WTC11 (cell line): ENCODE measurements at regions not wholly inside any gene's neighbourhood (a gene's known extent, or its start where the extent isn't known, plus 50 kb on each side); places are given as distances from the start of the nearest gene placed in this dataset.
A peak's percentile ranks its signal among the peaks of the same experiment; 100 is the strongest.

Experiments used
- ATAC-seq: fragments of 200-7000 bp; cut with Tn5 transposase; 2 replicates; pipeline ENCODE4 v1.10.0; 2021; ENCODE audit warnings: mild to moderate bottlenecking, moderate library complexity
- CTCF ChIA-PET: fragments of 300-600 bp; sonication (Branson Sonifier 250); formaldehyde crosslinking; loops from one replicate; lab custom pipeline; 2021; ENCODE audit warnings: antibody characterized with exemption; lab: Charles Lee
- POLR2A ChIA-PET: fragments of 350-600 bp; sonication (Branson Sonifier 250); formaldehyde crosslinking; loops from one replicate; lab custom pipeline; 2021; ENCODE audit warnings: antibody characterized with exemption; lab: Charles Lee
- DNase-seq: peaks from one replicate; pipeline ENCODE4 v3.0.0; 2021; ENCODE audit warnings: low spot score
- H3K27ac Mint-ChIP-seq: 2 replicates; pipeline ENCODE4 v1.8.0; 2021; ENCODE audit warnings: mixed read lengths
- H3K27me3 Mint-ChIP-seq: 2 replicates; pipeline ENCODE4 v1.8.0; 2021; ENCODE audit warnings: low read depth, mild to moderate bottlenecking, moderate library complexity, mixed read lengths
- H3K36me3 Mint-ChIP-seq: 2 replicates; pipeline ENCODE4 v1.8.0; 2021; ENCODE audit warnings: mixed read lengths
- H3K4me1 Mint-ChIP-seq: 2 replicates; pipeline ENCODE4 v1.8.0; 2022; ENCODE audit warnings: mixed read lengths
- H3K4me3 Mint-ChIP-seq: 2 replicates; pipeline ENCODE4 v1.8.0; 2021; ENCODE audit warnings: mild to moderate bottlenecking, moderate library complexity, mixed read lengths
- H3K9me3 Mint-ChIP-seq: 2 replicates; pipeline ENCODE4 v1.8.0; 2021; ENCODE audit warnings: mixed read lengths
- EMX1 ChIP-seq: fragments of 250-450 bp; sonication (Bioruptor Pico); IDR thresholded peaks from 2 replicates; pipeline ENCODE4 v1.8.0; 2021; ENCODE audit warnings: mild to moderate bottlenecking
- FOXK1 ChIP-seq: sonication (generic); formaldehyde crosslinking; IDR thresholded peaks from 2 replicates; pipeline ENCODE4 v1.8.0; 2022; ENCODE audit warnings: mild to moderate bottlenecking, moderate library complexity, missing genetic modification reagents
- TP53 ChIP-seq: sonication (generic); formaldehyde crosslinking; IDR thresholded peaks from 2 replicates; pipeline ENCODE4 v1.8.1; 2023; ENCODE audit warnings: mild to moderate bottlenecking, missing genetic modification reagents
- ZNF423 ChIP-seq: fragments of 250-450 bp; sonication (Bioruptor Pico); IDR thresholded peaks from 2 replicates; pipeline ENCODE4 v2.1.2; 2022; ENCODE audit warnings: mild to moderate bottlenecking, moderate library complexity
- TF ChIP-seq, protein P1 (sequence below): sonication (generic); formaldehyde crosslinking; IDR thresholded peaks from 2 replicates; pipeline ENCODE4 v1.8.1; 2023; ENCODE audit warnings: mild to moderate bottlenecking, moderate library complexity, missing genetic modification reagents
- TF ChIP-seq, protein P2 (sequence below): sonication (generic); formaldehyde crosslinking; IDR thresholded peaks from 2 replicates; pipeline ENCODE4 v1.8.0; 2022; ENCODE audit warnings: mild to moderate bottlenecking, missing genetic modification reagents
- TF ChIP-seq, protein P3 (sequence below): sonication (generic); formaldehyde crosslinking; IDR thresholded peaks from 2 replicates; pipeline ENCODE4 v1.8.0; 2022; ENCODE audit warnings: mild to moderate bottlenecking, missing genetic modification reagents
- TF ChIP-seq, protein P4 (sequence below): fragments of 200-600 bp; IDR thresholded peaks from 2 replicates; pipeline ENCODE4 v1.8.0; 2022; ENCODE audit warnings: antibody characterized with exemption
- TF ChIP-seq, protein P5 (sequence below): sonication (generic); formaldehyde crosslinking; IDR thresholded peaks from 2 replicates; pipeline ENCODE4 v1.8.0; 2022; ENCODE audit warnings: missing genetic modification reagents

DNA sequence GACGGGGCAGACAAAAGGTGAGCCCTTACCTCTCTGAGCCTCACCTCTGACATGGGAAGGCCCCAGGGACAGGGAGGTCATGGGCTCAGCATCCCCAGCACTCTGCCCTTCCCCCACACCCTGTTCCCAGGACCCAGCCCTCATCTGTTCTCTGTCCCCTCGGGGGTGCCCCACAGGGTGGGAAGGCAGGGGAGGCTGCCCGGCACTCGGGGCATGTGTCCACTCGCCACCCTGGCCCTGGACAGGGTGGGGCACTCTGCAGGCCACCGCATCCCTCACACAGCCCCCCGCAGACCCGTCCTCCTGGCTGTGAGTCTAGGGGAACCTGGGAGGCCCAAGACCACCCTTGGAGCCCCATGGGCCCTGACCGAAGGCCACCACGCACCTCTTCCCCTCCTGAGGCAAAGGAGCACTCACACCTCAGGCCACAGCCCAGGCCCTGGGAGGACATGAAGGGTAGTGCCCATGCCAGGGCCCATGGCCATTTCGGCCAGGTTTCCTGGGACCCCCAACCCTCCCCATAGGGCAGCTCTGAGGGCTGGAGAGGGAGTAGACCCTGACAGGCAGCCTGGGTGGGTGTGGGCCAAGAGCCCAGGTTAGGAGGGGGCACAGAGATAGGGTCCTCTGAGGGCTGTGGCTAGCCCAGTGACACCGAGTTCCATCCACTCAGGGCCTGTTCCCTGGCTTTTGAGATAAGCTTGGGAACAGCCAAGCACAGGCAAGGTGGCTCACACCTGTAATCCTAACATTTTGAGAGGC lies 193.1 kb downstream of the IGLL1 start:
- ChIA-PET POLR2A (no interaction called here), CTCF (interaction anchor here (0.9 to 2.8 kb wide), 11 partner anchors 8 to 429 kb away, joined by 3 to 18 read pairs (median 5); no protein-coding TSS in a partner anchor)
- TF ChIP-seq, protein P1, sequence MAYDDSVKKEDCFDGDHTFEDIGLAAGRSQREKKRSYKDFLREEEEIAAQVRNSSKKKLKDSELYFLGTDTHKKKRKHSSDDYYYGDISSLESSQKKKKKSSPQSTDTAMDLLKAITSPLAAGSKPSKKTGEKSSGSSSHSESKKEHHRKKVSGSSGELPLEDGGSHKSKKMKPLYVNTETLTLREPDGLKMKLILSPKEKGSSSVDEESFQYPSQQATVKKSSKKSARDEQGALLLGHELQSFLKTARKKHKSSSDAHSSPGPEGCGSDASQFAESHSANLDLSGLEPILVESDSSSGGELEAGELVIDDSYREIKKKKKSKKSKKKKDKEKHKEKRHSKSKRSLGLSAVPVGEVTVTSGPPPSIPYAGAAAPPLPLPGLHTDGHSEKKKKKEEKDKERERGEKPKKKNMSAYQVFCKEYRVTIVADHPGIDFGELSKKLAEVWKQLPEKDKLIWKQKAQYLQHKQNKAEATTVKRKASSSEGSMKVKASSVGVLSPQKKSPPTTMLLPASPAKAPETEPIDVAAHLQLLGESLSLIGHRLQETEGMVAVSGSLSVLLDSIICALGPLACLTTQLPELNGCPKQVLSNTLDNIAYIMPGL (CRISPR knock-in tag) = no peak
- TF ChIP-seq, protein P2, sequence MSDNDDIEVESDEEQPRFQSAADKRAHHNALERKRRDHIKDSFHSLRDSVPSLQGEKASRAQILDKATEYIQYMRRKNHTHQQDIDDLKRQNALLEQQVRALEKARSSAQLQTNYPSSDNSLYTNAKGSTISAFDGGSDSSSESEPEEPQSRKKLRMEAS (CRISPR knock-in tag) = no peak
- TF ChIP-seq FOXK1 (CRISPR knock-in tag) = no peak
- TF ChIP-seq, protein P3, sequence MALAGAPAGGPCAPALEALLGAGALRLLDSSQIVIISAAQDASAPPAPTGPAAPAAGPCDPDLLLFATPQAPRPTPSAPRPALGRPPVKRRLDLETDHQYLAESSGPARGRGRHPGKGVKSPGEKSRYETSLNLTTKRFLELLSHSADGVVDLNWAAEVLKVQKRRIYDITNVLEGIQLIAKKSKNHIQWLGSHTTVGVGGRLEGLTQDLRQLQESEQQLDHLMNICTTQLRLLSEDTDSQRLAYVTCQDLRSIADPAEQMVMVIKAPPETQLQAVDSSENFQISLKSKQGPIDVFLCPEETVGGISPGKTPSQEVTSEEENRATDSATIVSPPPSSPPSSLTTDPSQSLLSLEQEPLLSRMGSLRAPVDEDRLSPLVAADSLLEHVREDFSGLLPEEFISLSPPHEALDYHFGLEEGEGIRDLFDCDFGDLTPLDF (CRISPR knock-in tag) = no peak
- no peak overlapping the region for H3K27ac Mint-ChIP-seq
- DNase-seq (peak; percentile 8), ATAC-seq (no peak)
- H3K4me1 Mint-ChIP-seq = peaks cover 12% of the 10 kb centered on the region; the same call in 1 of the 2 replicates
- H3K36me3 Mint-ChIP-seq = no peaks in the 10 kb centered on the region
- H3K4me3 Mint-ChIP-seq = no peak overlapping the region
- H3K27me3 Mint-ChIP-seq = no peaks in the 10 kb centered on the region
- no peaks in the 10 kb centered on the region for H3K9me3 Mint-ChIP-seq

DNA sequence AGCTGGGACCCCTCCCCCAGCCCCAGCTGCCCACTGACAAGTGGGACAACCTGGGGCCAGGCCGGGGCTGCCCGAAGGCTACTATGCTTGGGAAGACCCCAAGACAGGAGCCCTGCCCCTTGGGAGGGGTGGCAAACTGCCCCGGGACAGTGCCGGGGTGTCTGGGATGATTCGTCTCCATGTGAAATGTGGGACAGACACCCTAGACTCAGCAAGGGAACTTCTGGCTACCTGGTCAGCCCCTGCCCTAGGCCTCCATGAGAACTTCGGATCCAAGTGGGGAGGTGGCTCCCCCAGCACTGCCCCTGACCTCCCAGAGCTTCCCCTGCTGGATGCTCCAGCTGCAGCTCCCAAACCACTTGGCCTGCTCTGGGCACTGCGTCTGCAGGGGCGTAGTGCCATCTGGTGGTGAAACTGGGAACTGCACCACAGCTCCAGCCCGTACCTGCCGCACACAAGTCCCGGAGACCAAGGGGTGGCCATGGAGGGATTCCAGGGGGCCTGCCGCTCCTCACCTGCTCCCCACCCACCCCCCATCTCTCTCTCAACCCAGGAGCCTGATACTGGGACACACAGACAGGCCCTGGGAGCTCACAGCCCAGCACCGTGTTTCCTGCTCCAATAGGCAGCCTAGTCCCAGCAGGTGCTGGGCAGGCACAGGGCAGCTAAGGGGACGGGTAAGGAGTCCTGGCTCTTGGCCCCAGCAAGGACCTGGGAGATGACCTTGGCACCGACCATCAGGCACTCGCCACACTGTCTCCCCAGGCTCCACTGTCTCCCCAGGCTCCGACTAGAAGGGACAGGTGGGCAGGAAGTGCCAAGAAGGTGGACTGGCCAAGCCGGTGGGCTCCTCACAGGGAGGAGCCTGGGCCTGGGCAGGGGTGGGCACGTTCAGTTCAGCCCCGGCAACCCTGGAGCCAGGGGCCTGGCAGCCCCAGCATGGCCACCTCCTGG lies 194.1 kb downstream of the IGLL1 start:
- peaks cover 3% of the 10 kb centered on the region; the same call in 1 of the 2 replicates for H3K27me3 Mint-ChIP-seq

More for the DNA sequence above, 194.1 kb downstream of the IGLL1 start:
- Mint-ChIP-seq H3K9me3 (no peaks in the 10 kb centered on the region), H3K36me3 (no peaks in the 10 kb centered on the region), H3K4me3 (no peak overlapping the region), H3K4me1 (peaks cover 12% of the 10 kb centered on the region; the same call in 1 of the 2 replicates), H3K27ac (no peak overlapping the region)
- CTCF ChIA-PET = interaction anchor here (0.6 to 1.8 kb wide), 60 partner anchors 10 to 480 kb away, joined by 3 to 41 read pairs (median 5); partner anchors contain the start of genes RAB36 and SLC2A11
- DNase-seq = peak; percentile 93
- ATAC-seq = peak; percentile 80
- POLR2A ChIA-PET = no interaction called here
- no peak for TF ChIP-seq TP53
- TF ChIP-seq, protein P4, sequence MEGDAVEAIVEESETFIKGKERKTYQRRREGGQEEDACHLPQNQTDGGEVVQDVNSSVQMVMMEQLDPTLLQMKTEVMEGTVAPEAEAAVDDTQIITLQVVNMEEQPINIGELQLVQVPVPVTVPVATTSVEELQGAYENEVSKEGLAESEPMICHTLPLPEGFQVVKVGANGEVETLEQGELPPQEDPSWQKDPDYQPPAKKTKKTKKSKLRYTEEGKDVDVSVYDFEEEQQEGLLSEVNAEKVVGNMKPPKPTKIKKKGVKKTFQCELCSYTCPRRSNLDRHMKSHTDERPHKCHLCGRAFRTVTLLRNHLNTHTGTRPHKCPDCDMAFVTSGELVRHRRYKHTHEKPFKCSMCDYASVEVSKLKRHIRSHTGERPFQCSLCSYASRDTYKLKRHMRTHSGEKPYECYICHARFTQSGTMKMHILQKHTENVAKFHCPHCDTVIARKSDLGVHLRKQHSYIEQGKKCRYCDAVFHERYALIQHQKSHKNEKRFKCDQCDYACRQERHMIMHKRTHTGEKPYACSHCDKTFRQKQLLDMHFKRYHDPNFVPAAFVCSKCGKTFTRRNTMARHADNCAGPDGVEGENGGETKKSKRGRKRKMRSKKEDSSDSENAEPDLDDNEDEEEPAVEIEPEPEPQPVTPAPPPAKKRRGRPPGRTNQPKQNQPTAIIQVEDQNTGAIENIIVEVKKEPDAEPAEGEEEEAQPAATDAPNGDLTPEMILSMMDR = peak; percentile 100
- TF ChIP-seq, protein P5, sequence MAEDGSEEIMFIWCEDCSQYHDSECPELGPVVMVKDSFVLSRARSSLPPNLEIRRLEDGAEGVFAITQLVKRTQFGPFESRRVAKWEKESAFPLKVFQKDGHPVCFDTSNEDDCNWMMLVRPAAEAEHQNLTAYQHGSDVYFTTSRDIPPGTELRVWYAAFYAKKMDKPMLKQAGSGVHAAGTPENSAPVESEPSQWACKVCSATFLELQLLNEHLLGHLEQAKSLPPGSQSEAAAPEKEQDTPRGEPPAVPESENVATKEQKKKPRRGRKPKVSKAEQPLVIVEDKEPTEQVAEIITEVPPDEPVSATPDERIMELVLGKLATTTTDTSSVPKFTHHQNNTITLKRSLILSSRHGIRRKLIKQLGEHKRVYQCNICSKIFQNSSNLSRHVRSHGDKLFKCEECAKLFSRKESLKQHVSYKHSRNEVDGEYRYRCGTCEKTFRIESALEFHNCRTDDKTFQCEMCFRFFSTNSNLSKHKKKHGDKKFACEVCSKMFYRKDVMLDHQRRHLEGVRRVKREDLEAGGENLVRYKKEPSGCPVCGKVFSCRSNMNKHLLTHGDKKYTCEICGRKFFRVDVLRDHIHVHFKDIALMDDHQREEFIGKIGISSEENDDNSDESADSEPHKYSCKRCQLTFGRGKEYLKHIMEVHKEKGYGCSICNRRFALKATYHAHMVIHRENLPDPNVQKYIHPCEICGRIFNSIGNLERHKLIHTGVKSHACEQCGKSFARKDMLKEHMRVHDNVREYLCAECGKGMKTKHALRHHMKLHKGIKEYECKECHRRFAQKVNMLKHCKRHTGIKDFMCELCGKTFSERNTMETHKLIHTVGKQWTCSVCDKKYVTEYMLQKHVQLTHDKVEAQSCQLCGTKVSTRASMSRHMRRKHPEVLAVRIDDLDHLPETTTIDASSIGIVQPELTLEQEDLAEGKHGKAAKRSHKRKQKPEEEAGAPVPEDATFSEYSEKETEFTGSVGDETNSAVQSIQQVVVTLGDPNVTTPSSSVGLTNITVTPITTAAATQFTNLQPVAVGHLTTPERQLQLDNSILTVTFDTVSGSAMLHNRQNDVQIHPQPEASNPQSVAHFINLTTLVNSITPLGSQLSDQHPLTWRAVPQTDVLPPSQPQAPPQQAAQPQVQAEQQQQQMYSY = 0 out of 2 replicates have a peak, but pooled peaks have one; percentile 10
- TF ChIP-seq ZNF423 = peak; percentile 6; the same call in 1 of the 2 replicates
- no peak for TF ChIP-seq EMX1 (CRISPR knock-in tag)
